GM12878 (cell line): ENCODE measurements at regions not wholly inside any gene's neighbourhood (a gene's known extent, or its start where the extent isn't known, plus 50 kb on each side); places are given as distances from the start of the nearest gene placed in this dataset.

ENCODE experiments used
- ATF7 ChIP-seq: fragments of 450-650 bp; IDR thresholded peaks from 2 replicates; pipeline ENCODE4 v1.6.1; 2016; ENCODE audit warnings: low read depth, mild to moderate bottlenecking
- BCL11A ChIP-seq: IDR thresholded peaks from 2 replicates; pipeline ENCODE4 v1.6.1; 2011; ENCODE audit warnings: low read depth, low read length
- CBX3 ChIP-seq: fragments of 200-600 bp; sonication (generic); IDR thresholded peaks from 2 replicates; pipeline ENCODE4 v1.6.1; 2016; ENCODE audit warnings: low read depth, borderline replicate concordance
- CREM ChIP-seq: IDR thresholded peaks from 2 replicates; pipeline ENCODE4 v1.6.1; 2014; ENCODE audit warnings: antibody characterized with exemption, low read depth
- MYB ChIP-seq: fragments of 150-350 bp; IDR thresholded peaks from 2 replicates; pipeline ENCODE4 v1.6.1; 2014; ENCODE audit warnings: mild to moderate bottlenecking, low read depth, low read length, borderline replicate concordance
- NFIC ChIP-seq: IDR thresholded peaks from 2 replicates; pipeline ENCODE4 v1.6.1; 2012; ENCODE audit warnings: low read depth, mild to moderate bottlenecking, inconsistent platforms, low read length, moderate library complexity
- POLR2AphosphoS2 ChIP-seq: IDR thresholded peaks from 2 replicates; pipeline ENCODE4 v1.6.1; 2011; ENCODE audit warnings: low read depth, mild to moderate bottlenecking, low read length, improper control_type of control experiment, moderate library complexity
- SUZ12 ChIP-seq: fragments of 200-600 bp; sonication (generic); IDR thresholded peaks from one replicate; pipeline ENCODE4 v1.6.1; 2018; ENCODE audit warnings: antibody characterized with exemption, mild to moderate bottlenecking; ENCODE audit not compliant: unreplicated experiment
- ZSCAN29 ChIP-seq: fragments of 450-650 bp; IDR thresholded peaks from 2 replicates; pipeline ENCODE4 v1.6.1; 2017; ENCODE audit warnings: mild to moderate bottlenecking, moderate library complexity
- TF ChIP-seq, protein P1 (sequence below): fragments of 150-350 bp; IDR thresholded peaks from 2 replicates; pipeline ENCODE4 v1.6.1; 2016; ENCODE audit warnings: low read depth, low read length
- TF ChIP-seq, protein P2 (sequence below): fragments of 450-650 bp; conservative IDR thresholded peaks from 2 replicates; pipeline ENCODE4 v1.6.1; 2017; ENCODE audit warnings: mild to moderate bottlenecking, moderate library complexity
- TF ChIP-seq, protein P3 (sequence below): fragments of 450-650 bp; IDR thresholded peaks from 2 replicates; pipeline ENCODE4 v1.6.1; 2017; ENCODE audit warnings: borderline replicate concordance

DNA sequence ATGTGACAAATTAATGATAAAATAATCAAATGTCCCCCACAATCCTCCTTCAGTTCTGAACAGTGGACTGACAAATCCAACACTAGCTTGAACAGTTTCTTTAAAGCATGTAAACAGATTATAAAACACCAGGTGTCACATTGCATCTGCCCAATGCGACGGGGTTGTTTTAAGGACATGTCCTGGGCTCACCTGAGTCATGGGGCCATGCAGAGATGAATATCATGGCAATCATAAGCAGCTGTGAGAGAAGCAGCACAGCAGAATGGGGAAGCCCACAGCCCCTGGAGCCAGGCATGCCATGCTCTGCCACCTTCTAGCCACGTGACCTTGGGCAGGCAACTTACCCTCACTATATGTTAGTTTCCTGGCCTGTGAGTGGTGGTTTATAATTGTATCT is 93.9 kb upstream of the KCNA4 start (continued):
- TF ChIP-seq, protein P1, sequence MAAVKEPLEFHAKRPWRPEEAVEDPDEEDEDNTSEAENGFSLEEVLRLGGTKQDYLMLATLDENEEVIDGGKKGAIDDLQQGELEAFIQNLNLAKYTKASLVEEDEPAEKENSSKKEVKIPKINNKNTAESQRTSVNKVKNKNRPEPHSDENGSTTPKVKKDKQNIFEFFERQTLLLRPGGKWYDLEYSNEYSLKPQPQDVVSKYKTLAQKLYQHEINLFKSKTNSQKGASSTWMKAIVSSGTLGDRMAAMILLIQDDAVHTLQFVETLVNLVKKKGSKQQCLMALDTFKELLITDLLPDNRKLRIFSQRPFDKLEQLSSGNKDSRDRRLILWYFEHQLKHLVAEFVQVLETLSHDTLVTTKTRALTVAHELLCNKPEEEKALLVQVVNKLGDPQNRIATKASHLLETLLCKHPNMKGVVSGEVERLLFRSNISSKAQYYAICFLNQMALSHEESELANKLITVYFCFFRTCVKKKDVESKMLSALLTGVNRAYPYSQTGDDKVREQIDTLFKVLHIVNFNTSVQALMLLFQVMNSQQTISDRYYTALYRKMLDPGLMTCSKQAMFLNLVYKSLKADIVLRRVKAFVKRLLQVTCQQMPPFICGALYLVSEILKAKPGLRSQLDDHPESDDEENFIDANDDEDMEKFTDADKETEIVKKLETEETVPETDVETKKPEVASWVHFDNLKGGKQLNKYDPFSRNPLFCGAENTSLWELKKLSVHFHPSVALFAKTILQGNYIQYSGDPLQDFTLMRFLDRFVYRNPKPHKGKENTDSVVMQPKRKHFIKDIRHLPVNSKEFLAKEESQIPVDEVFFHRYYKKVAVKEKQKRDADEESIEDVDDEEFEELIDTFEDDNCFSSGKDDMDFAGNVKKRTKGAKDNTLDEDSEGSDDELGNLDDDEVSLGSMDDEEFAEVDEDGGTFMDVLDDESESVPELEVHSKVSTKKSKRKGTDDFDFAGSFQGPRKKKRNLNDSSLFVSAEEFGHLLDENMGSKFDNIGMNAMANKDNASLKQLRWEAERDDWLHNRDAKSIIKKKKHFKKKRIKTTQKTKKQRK = no peak
- TF ChIP-seq, protein P2, sequence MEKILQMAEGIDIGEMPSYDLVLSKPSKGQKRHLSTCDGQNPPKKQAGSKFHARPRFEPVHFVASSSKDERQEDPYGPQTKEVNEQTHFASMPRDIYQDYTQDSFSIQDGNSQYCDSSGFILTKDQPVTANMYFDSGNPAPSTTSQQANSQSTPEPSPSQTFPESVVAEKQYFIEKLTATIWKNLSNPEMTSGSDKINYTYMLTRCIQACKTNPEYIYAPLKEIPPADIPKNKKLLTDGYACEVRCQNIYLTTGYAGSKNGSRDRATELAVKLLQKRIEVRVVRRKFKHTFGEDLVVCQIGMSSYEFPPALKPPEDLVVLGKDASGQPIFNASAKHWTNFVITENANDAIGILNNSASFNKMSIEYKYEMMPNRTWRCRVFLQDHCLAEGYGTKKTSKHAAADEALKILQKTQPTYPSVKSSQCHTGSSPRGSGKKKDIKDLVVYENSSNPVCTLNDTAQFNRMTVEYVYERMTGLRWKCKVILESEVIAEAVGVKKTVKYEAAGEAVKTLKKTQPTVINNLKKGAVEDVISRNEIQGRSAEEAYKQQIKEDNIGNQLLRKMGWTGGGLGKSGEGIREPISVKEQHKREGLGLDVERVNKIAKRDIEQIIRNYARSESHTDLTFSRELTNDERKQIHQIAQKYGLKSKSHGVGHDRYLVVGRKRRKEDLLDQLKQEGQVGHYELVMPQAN = no peak
- TF ChIP-seq NFIC (no peak), POLR2AphosphoS2 (no peak), ZSCAN29 (no peak), ATF7 (no peak), CBX3 (no peak), BCL11A (no peak), SUZ12 (no peak), CREM (no peak), MYB (no peak)
- TF ChIP-seq, protein P3, sequence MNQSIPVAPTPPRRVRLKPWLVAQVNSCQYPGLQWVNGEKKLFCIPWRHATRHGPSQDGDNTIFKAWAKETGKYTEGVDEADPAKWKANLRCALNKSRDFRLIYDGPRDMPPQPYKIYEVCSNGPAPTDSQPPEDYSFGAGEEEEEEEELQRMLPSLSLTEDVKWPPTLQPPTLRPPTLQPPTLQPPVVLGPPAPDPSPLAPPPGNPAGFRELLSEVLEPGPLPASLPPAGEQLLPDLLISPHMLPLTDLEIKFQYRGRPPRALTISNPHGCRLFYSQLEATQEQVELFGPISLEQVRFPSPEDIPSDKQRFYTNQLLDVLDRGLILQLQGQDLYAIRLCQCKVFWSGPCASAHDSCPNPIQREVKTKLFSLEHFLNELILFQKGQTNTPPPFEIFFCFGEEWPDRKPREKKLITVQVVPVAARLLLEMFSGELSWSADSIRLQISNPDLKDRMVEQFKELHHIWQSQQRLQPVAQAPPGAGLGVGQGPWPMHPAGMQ = no peak
